H1 (cell line): ENCODE measurements at regions not wholly inside any gene's neighbourhood (a gene's known extent, or its start where the extent isn't known, plus 50 kb on each side); places are given as distances from the start of the nearest gene placed in this dataset.
A peak's percentile ranks its signal among the peaks of the same experiment; 100 is the strongest.

ENCODE experiments used
- CTCF ChIA-PET: fragments of 300-600 bp; sonication (Branson Sonifier 250); formaldehyde crosslinking; loops from one replicate; lab custom pipeline; 2021; ENCODE audit not compliant: partially characterized antibody; lab: Charles Lee
- POLR2A ChIA-PET: fragments of 300-600 bp; sonication (Branson Sonifier 250); formaldehyde crosslinking; loops from one replicate; lab custom pipeline; 2021; ENCODE audit warnings: inconsistent platforms; ENCODE audit not compliant: partially characterized antibody; lab: Charles Lee
- DNase-seq, 2 experiments: peaks; one replicate each; pipeline versions ENCODE4 v3.0.0 to v3.0.0-alpha.2; 2010 to 2022; ENCODE audit warnings: low spot score in 2 of 2, low read depth in 1 of 2, mixed read lengths in 1 of 2
- FAIRE-seq: peaks from 2 replicates; lab custom pipeline; 2011; peaks lifted over from hg19 to GRCh38; lab: Jason Lieb, UNC
- H2AFZ ChIP-seq: 2 replicates; pipeline ENCODE4 v1.8.1; 2012; ENCODE audit warnings: low read length, inconsistent platforms
- H2AK5ac ChIP-seq: 2 replicates; pipeline ENCODE4 v1.6.1; 2013; ENCODE audit warnings: low read depth, low read length
- H2BK120ac ChIP-seq: replicated peaks from 2 replicates; pipeline ENCODE3; 2013; ENCODE audit warnings: low read depth, low read length, inconsistent platforms
- H2BK12ac ChIP-seq: 2 replicates; pipeline ENCODE4 v1.6.1; 2013; ENCODE audit warnings: low read depth, low read length
- H2BK15ac ChIP-seq: 2 replicates; pipeline ENCODE4 v1.6.1; 2013; ENCODE audit warnings: low read length
- H2BK20ac ChIP-seq: 2 replicates; pipeline ENCODE4 v1.6.1; 2013; ENCODE audit warnings: low read length
- H2BK5ac ChIP-seq: 2 replicates; pipeline ENCODE4 v1.6.1; 2013; ENCODE audit warnings: low read depth, low read length
- H3K14ac ChIP-seq: 2 replicates; pipeline ENCODE4 v1.6.1; 2013; ENCODE audit warnings: inconsistent platforms; ENCODE audit not compliant: insufficient read length
- H3K18ac ChIP-seq: 2 replicates; pipeline ENCODE4 v1.6.1; 2013; ENCODE audit warnings: low read length; ENCODE audit errors: extremely low read depth
- H3K23ac ChIP-seq: 2 replicates; pipeline ENCODE4 v1.6.1; 2013; ENCODE audit warnings: inconsistent platforms; ENCODE audit not compliant: insufficient read length
- H3K23me2 ChIP-seq: 2 replicates; pipeline ENCODE4 v1.6.1; 2013; ENCODE audit warnings: low read depth, low read length
- H3K27ac ChIP-seq: 2 replicates; pipeline ENCODE4 v1.6.1; 2011; ENCODE audit warnings: low read depth, low read length, inconsistent platforms
- H3K27me3 ChIP-seq, 4 experiments: replicated peaks in 1 of 4; 1 replicate in 1 of 4; 2 replicates in 3 of 4; pipeline versions ENCODE4 v1.6.1 to v1.8.1; 2011 to 2013; ENCODE audit warnings: low read length in 3 of 4, mild to moderate bottlenecking in 3 of 4, inconsistent platforms in 2 of 4, mixed read lengths in 2 of 4, moderate library complexity in 1 of 4; ENCODE audit not compliant: control insufficient read depth in 3 of 4, insufficient read depth in 3 of 4; ENCODE audit errors: extremely low read depth in 1 of 4
- H3K36me3 ChIP-seq, 4 experiments: 2 replicates each; pipeline versions ENCODE4 v1.6.1 to v1.8.1; 2011 to 2013; ENCODE audit warnings: mild to moderate bottlenecking in 4 of 4, low read length in 3 of 4, moderate library complexity in 2 of 4, control low read depth in 1 of 4, inconsistent platforms in 1 of 4; ENCODE audit not compliant: insufficient read depth in 4 of 4, control insufficient read depth in 2 of 4
- H3K4ac ChIP-seq: replicated peaks from 2 replicates; pipeline ENCODE3; 2013; ENCODE audit warnings: low read length, low read depth, mixed read lengths, inconsistent platforms; ENCODE audit not compliant: insufficient read length
- H3K4me1 ChIP-seq, 4 experiments: replicated peaks in 1 of 4; 1 replicate in 1 of 4; 2 replicates in 3 of 4; pipeline versions ENCODE4 v1.6.1 to v1.8.1; 2011 to 2013; ENCODE audit warnings: low read length in 3 of 4, inconsistent platforms in 2 of 4, mixed read lengths in 1 of 4; ENCODE audit not compliant: insufficient read depth in 4 of 4, control insufficient read depth in 3 of 4
- H3K4me2 ChIP-seq, 2 experiments: 2 replicates each; pipeline versions ENCODE4 v1.6.1 to v1.8.1; 2011 to 2013; ENCODE audit warnings: low read depth in 2 of 2, low read length in 2 of 2, control low read depth in 1 of 2, inconsistent platforms in 1 of 2, mild to moderate bottlenecking in 1 of 2; ENCODE audit not compliant: insufficient read depth in 1 of 2
- H3K4me3 ChIP-seq, 4 experiments: fragments of 200-600, 300-600 bp in 1 of 4; sonication (generic), shearing (Covaris generic), sonication (Bioruptor Twin) in 1 of 4; 2 replicates each; pipeline versions ENCODE4 v1.5.1 to v1.8.1; 2011 to 2016; ENCODE audit warnings: low read length in 4 of 4, low read depth in 3 of 4, control low read depth in 2 of 4, inconsistent platforms in 2 of 4, mild to moderate bottlenecking in 2 of 4, mixed read lengths in 1 of 4, moderate library complexity in 1 of 4; ENCODE audit not compliant: insufficient read depth in 2 of 4; ENCODE audit errors: extremely low read depth in 1 of 4
- H3K56ac ChIP-seq: replicated peaks from 2 replicates; pipeline ENCODE3; 2013; ENCODE audit warnings: low read depth, mild to moderate bottlenecking, mixed read lengths, low read length, inconsistent platforms; ENCODE audit not compliant: insufficient read length
- H3K79me1 ChIP-seq: 2 replicates; pipeline ENCODE4 v1.6.1; 2013; ENCODE audit warnings: low read depth, low read length, control low read depth
- H3K79me2 ChIP-seq, 2 experiments: 2 replicates each; pipeline versions ENCODE4 v1.6.1 to v1.8.1; 2012 to 2013; ENCODE audit warnings: low read length in 2 of 2, mild to moderate bottlenecking in 2 of 2, inconsistent platforms in 1 of 2; ENCODE audit not compliant: insufficient read depth in 2 of 2, control insufficient read depth in 1 of 2
- H3K9ac ChIP-seq, 4 experiments: replicated peaks in 1 of 4; 1 replicate in 1 of 4; 2 replicates in 3 of 4; pipeline versions ENCODE4 v1.6.1 to v1.8.1; 2011 to 2013; ENCODE audit warnings: low read depth in 3 of 4, low read length in 3 of 4, control low read depth in 2 of 4, mild to moderate bottlenecking in 2 of 4, moderate library complexity in 2 of 4, inconsistent platforms in 1 of 4; ENCODE audit errors: extremely low read depth in 1 of 4
- H3K9me3 ChIP-seq, 2 experiments: 2 replicates each; pipeline versions ENCODE4 v1.6.1 to v1.8.1; 2012 to 2013; ENCODE audit warnings: mild to moderate bottlenecking in 2 of 2, moderate library complexity in 2 of 2, control low read depth in 1 of 2, inconsistent platforms in 1 of 2, low read depth in 1 of 2, low read length in 1 of 2, mixed read lengths in 1 of 2; ENCODE audit not compliant: insufficient read depth in 2 of 2
- H4K20me1 ChIP-seq, 2 experiments: replicated peaks in 1 of 2; 2 replicates each; pipeline versions ENCODE3 to v1.8.1; 2011 to 2013; ENCODE audit warnings: inconsistent platforms in 2 of 2, low read length in 2 of 2, mild to moderate bottlenecking in 1 of 2; ENCODE audit not compliant: insufficient read depth in 2 of 2, control insufficient read depth in 1 of 2
- H4K5ac ChIP-seq: 2 replicates; pipeline ENCODE4 v1.6.1; 2013; ENCODE audit warnings: low read length, low read depth, mixed read lengths, inconsistent platforms; ENCODE audit not compliant: insufficient read length
- H4K8ac ChIP-seq: 2 replicates; pipeline ENCODE4 v1.8.0; 2013; ENCODE audit warnings: mild to moderate bottlenecking, moderate library complexity, low read length, inconsistent platforms; ENCODE audit not compliant: insufficient read depth; ENCODE audit errors: extremely low read depth
- H4K91ac ChIP-seq: replicated peaks from 2 replicates; pipeline ENCODE3; 2013; ENCODE audit warnings: low read length, mixed read lengths, inconsistent platforms; ENCODE audit not compliant: insufficient read length
- BACH1 ChIP-seq: IDR thresholded peaks from 2 replicates; pipeline ENCODE4 v1.6.1; 2012; ENCODE audit warnings: low read length, improper control_type of control experiment
- EGR1 ChIP-seq: IDR thresholded peaks from 2 replicates; pipeline ENCODE4 v1.6.1; 2011; ENCODE audit warnings: low read depth, low read length, borderline replicate concordance
- JUND ChIP-seq: IDR thresholded peaks from 2 replicates; pipeline ENCODE4 v1.6.1; 2011; ENCODE audit warnings: mild to moderate bottlenecking, improper control_type of control experiment, low read length
- MAFK ChIP-seq: IDR thresholded peaks from 2 replicates; pipeline ENCODE4 v1.6.1; 2012; ENCODE audit warnings: low read depth, mild to moderate bottlenecking, improper control_type of control experiment, low read length
- POU5F1 ChIP-seq: IDR thresholded peaks from 2 replicates; pipeline ENCODE4 v1.6.1; 2011; ENCODE audit warnings: low read depth, mild to moderate bottlenecking, low read length, moderate library complexity
- RNF2 ChIP-seq: fragments of 200-900, 300-1000 bp; sonication (generic); IDR thresholded peaks from 2 replicates; pipeline ENCODE4 v1.7.1; 2016; ENCODE audit warnings: borderline replicate concordance, low read depth, mild to moderate bottlenecking, antibody characterized with exemption, low read length; ENCODE audit not compliant: poor library complexity, severe bottlenecking; ENCODE audit errors: missing control alignments
- SAP30 ChIP-seq: fragments of 300-600 bp; sonication (generic); IDR thresholded peaks from 2 replicates; pipeline ENCODE4 v1.7.1; 2012; ENCODE audit warnings: low read length, moderate library complexity, mild to moderate bottlenecking, inconsistent platforms; ENCODE audit not compliant: insufficient read depth, insufficient replicate concordance
- SIN3A ChIP-seq, 2 experiments: IDR thresholded peaks in 1 of 2; conservative IDR thresholded peaks in 1 of 2; 2 replicates each; pipeline ENCODE4 v1.6.1; 2011 to 2012; ENCODE audit warnings: low read length in 2 of 2, improper control_type of control experiment in 1 of 2, low read depth in 1 of 2, mild to moderate bottlenecking in 1 of 2
- SIRT6 ChIP-seq: IDR thresholded peaks from one replicate; pipeline ENCODE4 v1.7.1; 2012; ENCODE audit warnings: low read length, inconsistent platforms
- TAF1 ChIP-seq: IDR thresholded peaks from 2 replicates; pipeline ENCODE4 v1.6.1; 2011; ENCODE audit warnings: mild to moderate bottlenecking, low read depth, low read length
- TAF7 ChIP-seq: optimal IDR thresholded peaks from 2 replicates; pipeline ENCODE3; 2011; ENCODE audit warnings: low read depth, mild to moderate bottlenecking, inconsistent platforms, low read length, moderate library complexity, borderline replicate concordance
- YY1 ChIP-seq: IDR thresholded peaks from 2 replicates; pipeline ENCODE4 v1.6.1; 2011; ENCODE audit warnings: low read depth, mild to moderate bottlenecking, low read length
- WGBS, 2 experiments: shearing (Covaris generic) in 1 of 2; methylation state at CpG; one replicate each; pipeline versions ENCODE4 v1.1.6 to v1.1.7; 2013 to 2015; ENCODE audit warnings: low lambda C conversion rate in 2 of 2, mixed read lengths in 2 of 2, inconsistent platforms in 1 of 2, low coverage in 1 of 2, missing lambda C conversion rate in 1 of 2; ENCODE audit not compliant: insufficient replicate concordance in 2 of 2, insufficient coverage in 1 of 2, insufficient read length in 1 of 2; ENCODE audit errors: extremely low coverage in 1 of 2, missing lambda C conversion rate in 1 of 2; 5-methylcytosine and 5-hydroxymethylcytosine counted together

DNA sequence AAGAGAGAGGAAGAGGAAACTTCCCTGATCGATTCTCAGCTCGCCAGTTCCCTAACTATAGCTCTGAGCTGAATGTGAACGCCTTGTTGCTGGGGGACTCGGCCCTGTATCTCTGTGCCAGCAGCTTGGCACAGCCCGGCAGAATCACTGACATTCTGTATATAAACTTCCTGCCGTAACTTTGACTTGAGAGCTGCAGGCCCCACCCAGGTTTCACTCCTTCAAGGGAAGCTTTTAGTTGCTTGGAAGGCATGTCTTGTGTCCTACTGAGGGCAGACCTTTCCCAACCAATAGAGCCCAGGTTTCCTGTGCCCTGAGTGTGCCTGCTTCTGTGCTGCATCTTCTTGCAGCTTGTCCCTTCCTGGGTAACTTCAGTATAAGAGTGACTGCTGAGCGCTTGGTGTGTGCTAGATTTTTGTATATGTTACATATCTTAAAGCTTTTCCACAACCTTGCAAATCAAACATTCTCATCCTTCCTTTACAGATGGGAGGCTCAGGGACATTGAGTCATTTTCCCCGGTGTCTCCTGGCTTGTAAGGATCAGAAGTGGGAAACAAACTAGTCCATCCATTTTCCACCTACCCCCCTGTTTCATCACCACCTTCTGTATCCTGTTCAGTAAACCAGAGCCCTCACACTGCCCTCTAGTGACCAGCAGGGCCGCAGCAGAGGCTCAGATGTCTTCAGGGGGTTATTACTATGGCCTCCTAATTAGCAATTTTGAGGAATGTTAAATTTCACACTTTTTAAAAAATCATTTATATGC, 225.2 kb upstream of the PRSS58 start:
- 67% methylated on average over 7 of the region's 9 CpGs; no CpG with 5 or more reads in 1 of the 2 experiments for WGBS, 2 experiments
- H3K4me1 ChIP-seq = peaks cover 0 to 2% (median 0%) of the 10 kb centered on the region in 4 experiments; a peak in 2 of 7 replicates
- no peak overlapping the region for H3K56ac ChIP-seq
- DNase-seq (peak in 1 of 2 experiments; percentile 69), FAIRE-seq (no peak)
- H3K27ac ChIP-seq = no peak overlapping the region
- no peak overlapping the region for H2BK120ac ChIP-seq
- CTCF ChIA-PET = interaction anchor here (0.6 to 32.4 kb wide), 40 partner anchors 8 to 1611 kb away, joined by 3 to 682 read pairs (median 6); no protein-coding TSS in a partner anchor
- no peaks in the 10 kb centered on the region for H3K36me3 ChIP-seq
- no peak overlapping the region for H2AK5ac ChIP-seq
- no peaks in the 10 kb centered on the region for H3K9me3 ChIP-seq
- no peaks in the 10 kb centered on the region for H3K27me3 ChIP-seq
- H4K8ac ChIP-seq = no peak overlapping the region
- POLR2A ChIA-PET = no interaction called here
- no peak overlapping the region for H3K4me2 ChIP-seq
- no peak overlapping the region for H3K14ac ChIP-seq
- H3K18ac ChIP-seq = no peak overlapping the region
- H2BK12ac ChIP-seq = no peak overlapping the region
- no peak overlapping the region for H3K4ac ChIP-seq
- no peak overlapping the region for H4K5ac ChIP-seq
- H2BK15ac ChIP-seq = no peak overlapping the region; the same call in 1 of the 2 replicates
- no peaks in the 10 kb centered on the region for H3K23me2 ChIP-seq
- H4K20me1 ChIP-seq = no peaks in the 10 kb centered on the region
- no peaks in the 10 kb centered on the region for H3K79me1 ChIP-seq
- no peak overlapping the region for H2BK20ac ChIP-seq
- H3K23ac ChIP-seq = no peak overlapping the region
- peak overlapping the region; percentile 86; the same call in 1 of the 2 replicates for H2AFZ ChIP-seq
- no peak overlapping the region for H2BK5ac ChIP-seq
- no peaks in the 10 kb centered on the region for H3K79me2 ChIP-seq
- no peak overlapping the region for H3K4me3 ChIP-seq
- no peak overlapping the region for H3K9ac ChIP-seq
- no peak overlapping the region for H4K91ac ChIP-seq
- TF ChIP-seq EGR1 (no peak), TAF1 (no peak), SAP30 (no peak), TAF7 (no peak), BACH1 (no peak), POU5F1 (no peak), JUND (0 out of 2 replicates have a peak, but pooled peaks have one; percentile 21), SIRT6 (no peak), SIN3A (conservative IDR thresholded peaks at IDR 0.05 in 1 of 2, IDR thresholded peaks at IDR 0.05 in 1 of 2; ENCODE audit: low read depth in 1 of 2, low read length in 2 of 2) (no peak), MAFK (no peak), RNF2 (no peak), YY1 (peak; percentile 66; the same call in 1 of the 2 replicates)
